PC-3 (cell line): ENCODE measurements at regions not wholly inside any gene's neighbourhood (a gene's known extent, or its start where the extent isn't known, plus 50 kb on each side); places are given as distances from the start of the nearest gene placed in this dataset.

Experiments
- EZH2phosphoT487 ChIP-seq: fragments of 300-600 bp; sonication (generic); IDR thresholded peaks from 2 replicates; pipeline ENCODE4 v1.6.1; 2018; ENCODE audit warnings: mild to moderate bottlenecking, antibody characterized with exemption, low read length, borderline replicate concordance
- TF ChIP-seq, protein P1 (sequence below): fragments of 300-600 bp; sonication (generic); conservative IDR thresholded peaks from 2 replicates; pipeline ENCODE4 v1.5.1; 2017; ENCODE audit warnings: antibody characterized with exemption, low read depth, mild to moderate bottlenecking, low read length

- TF ChIP-seq, protein P1, sequence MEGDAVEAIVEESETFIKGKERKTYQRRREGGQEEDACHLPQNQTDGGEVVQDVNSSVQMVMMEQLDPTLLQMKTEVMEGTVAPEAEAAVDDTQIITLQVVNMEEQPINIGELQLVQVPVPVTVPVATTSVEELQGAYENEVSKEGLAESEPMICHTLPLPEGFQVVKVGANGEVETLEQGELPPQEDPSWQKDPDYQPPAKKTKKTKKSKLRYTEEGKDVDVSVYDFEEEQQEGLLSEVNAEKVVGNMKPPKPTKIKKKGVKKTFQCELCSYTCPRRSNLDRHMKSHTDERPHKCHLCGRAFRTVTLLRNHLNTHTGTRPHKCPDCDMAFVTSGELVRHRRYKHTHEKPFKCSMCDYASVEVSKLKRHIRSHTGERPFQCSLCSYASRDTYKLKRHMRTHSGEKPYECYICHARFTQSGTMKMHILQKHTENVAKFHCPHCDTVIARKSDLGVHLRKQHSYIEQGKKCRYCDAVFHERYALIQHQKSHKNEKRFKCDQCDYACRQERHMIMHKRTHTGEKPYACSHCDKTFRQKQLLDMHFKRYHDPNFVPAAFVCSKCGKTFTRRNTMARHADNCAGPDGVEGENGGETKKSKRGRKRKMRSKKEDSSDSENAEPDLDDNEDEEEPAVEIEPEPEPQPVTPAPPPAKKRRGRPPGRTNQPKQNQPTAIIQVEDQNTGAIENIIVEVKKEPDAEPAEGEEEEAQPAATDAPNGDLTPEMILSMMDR: no peak
- TF ChIP-seq EZH2phosphoT487: no peak
Measured at GRCh38 chr6:16995511-16996250, 106.2 kb upstream of the STMND1 start.
